ENCODE measurements at regions not wholly inside any gene's neighbourhood (a gene's known extent, or its start where the extent isn't known, plus 50 kb on each side); places are given as distances from the start of the nearest gene placed in this dataset.

DNA sequence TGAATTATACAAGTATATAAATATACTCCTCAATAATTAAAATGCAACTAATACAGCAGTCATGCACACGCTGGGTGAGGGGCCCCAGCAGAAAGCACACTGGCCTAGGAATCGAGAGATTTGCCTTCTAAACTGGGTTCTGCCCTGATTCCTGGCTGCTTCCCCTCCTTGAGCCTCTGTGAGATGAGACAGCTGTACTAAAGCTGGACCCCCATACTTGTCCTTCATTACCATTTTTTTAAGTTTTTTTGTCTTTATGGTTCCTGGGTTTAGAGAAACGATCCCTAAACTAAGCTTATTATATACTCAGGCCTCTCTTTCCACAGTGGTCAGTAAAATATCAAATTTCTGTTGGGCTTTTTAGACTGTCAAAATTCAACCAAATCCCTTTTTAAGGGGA is 195.1 kb upstream of the DYNLRB2 start:
- H3K4me3 ChIP-seq (ENCODE audit: insufficient read depth, low read length, poor library complexity, severe bottlenecking), result no peak overlapping the region
- H3K4me2 ChIP-seq (ENCODE audit: low read depth, low read length, poor library complexity, severe bottlenecking), result no peak overlapping the region
- H3K36me3 ChIP-seq (ENCODE audit: low read length), result no peaks in the 10 kb centered on the region
- no peak overlapping the region for H3K27ac ChIP-seq (ENCODE audit: low read depth, low read length)
- no peaks in the 10 kb centered on the region for H3K79me2 ChIP-seq (ENCODE audit: insufficient read depth, low read length)
- no peaks in the 10 kb centered on the region for H3F3A ChIP-seq (ENCODE audit: insufficient read depth)
- no peaks in the 10 kb centered on the region for H3K27me3 ChIP-seq (ENCODE audit: low read length)
- H4K20me1 ChIP-seq (ENCODE audit: low read depth, low read length), result no peaks in the 10 kb centered on the region
- no peak overlapping the region for H3K9ac ChIP-seq (ENCODE audit: low read length)
- no peak overlapping the region for H2AFZ ChIP-seq (ENCODE audit: low read depth, low read length, severe bottlenecking)
- no peak for TF ChIP-seq EZH2phosphoT487 (conservative IDR thresholded peaks at IDR 0.05; ENCODE audit: low read length)
- TF ChIP-seq, protein P1, sequence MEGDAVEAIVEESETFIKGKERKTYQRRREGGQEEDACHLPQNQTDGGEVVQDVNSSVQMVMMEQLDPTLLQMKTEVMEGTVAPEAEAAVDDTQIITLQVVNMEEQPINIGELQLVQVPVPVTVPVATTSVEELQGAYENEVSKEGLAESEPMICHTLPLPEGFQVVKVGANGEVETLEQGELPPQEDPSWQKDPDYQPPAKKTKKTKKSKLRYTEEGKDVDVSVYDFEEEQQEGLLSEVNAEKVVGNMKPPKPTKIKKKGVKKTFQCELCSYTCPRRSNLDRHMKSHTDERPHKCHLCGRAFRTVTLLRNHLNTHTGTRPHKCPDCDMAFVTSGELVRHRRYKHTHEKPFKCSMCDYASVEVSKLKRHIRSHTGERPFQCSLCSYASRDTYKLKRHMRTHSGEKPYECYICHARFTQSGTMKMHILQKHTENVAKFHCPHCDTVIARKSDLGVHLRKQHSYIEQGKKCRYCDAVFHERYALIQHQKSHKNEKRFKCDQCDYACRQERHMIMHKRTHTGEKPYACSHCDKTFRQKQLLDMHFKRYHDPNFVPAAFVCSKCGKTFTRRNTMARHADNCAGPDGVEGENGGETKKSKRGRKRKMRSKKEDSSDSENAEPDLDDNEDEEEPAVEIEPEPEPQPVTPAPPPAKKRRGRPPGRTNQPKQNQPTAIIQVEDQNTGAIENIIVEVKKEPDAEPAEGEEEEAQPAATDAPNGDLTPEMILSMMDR (IDR thresholded peaks at IDR 0.05; ENCODE audit: insufficient read depth, low read length, poor library complexity, severe bottlenecking), result no peak
- H3K9me2 ChIP-seq (replicated peaks; ENCODE audit: insufficient read depth, low read length), result no peaks in the 10 kb centered on the region
- no peaks in the 10 kb centered on the region for H3K9me3 ChIP-seq (ENCODE audit: insufficient read depth, low read length)

DNA sequence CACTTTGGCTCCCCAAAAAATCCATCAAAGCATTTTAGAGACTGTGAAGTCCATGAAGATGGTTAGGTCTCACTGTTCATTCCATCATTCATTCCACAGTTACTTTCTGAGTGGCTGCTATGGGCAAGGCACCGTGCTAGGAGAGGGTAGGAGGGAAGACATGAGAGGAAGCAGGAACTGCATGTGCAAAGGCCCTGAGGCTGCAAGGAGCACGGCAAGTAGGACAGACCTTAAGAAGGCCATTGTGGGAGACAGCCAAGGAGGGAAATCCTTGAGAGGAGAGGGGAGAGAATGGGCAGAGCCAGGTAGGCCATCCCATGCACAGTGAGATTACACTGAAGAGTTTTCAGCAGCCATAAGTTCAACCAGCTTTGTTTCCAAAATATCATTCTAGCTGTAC is 196.2 kb upstream of the DYNLRB2 start:
- Histone ChIP-seq H3K4me3 (ENCODE audit: insufficient read depth, low read length, poor library complexity, severe bottlenecking) (no peak overlapping the region), H3K9ac (ENCODE audit: low read length) (no peak overlapping the region), H4K20me1 (ENCODE audit: low read depth, low read length) (no peaks in the 10 kb centered on the region), H3K27me3 (ENCODE audit: low read length) (no peaks in the 10 kb centered on the region), H3K4me2 (ENCODE audit: low read depth, low read length, poor library complexity, severe bottlenecking) (no peak overlapping the region), H3K9me3 (ENCODE audit: insufficient read depth, low read length) (no peaks in the 10 kb centered on the region), H3F3A (ENCODE audit: insufficient read depth) (no peaks in the 10 kb centered on the region), H3K79me2 (ENCODE audit: insufficient read depth, low read length) (no peaks in the 10 kb centered on the region), H3K27ac (ENCODE audit: low read depth, low read length) (no peak overlapping the region), H3K9me2 (replicated peaks; ENCODE audit: insufficient read depth, low read length) (no peaks in the 10 kb centered on the region), H2AFZ (ENCODE audit: low read depth, low read length, severe bottlenecking) (no peak overlapping the region), H3K36me3 (ENCODE audit: low read length) (no peaks in the 10 kb centered on the region)
- no peak for TF ChIP-seq EZH2phosphoT487 (conservative IDR thresholded peaks at IDR 0.05; ENCODE audit: low read length)
- TF ChIP-seq, protein P1 (IDR thresholded peaks at IDR 0.05; ENCODE audit: insufficient read depth, low read length, poor library complexity, severe bottlenecking), result no peak

DNA sequence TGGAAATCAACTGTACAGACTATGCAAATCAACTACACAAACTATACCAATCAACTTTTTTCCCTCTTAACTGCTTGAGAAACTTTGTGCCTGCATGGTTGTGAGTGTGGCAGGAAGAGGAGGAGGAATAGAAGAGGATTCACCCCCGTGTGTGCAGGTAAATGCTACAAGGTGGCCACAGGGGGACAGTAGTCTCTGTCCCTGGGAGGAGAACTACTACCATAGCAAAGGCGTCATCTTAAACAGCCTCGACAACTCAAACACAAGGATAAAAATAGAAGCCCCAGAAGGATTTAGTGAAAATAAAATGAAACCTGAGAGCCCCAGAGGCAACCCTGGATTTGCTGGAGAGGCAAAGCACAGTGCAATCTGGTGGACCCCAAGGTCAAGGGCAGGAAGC is 199.5 kb upstream of the DYNLRB2 start:
- Histone ChIP-seq H3K9me3 (ENCODE audit: insufficient read depth, low read length) (no peaks in the 10 kb centered on the region), H4K20me1 (ENCODE audit: low read depth, low read length) (no peaks in the 10 kb centered on the region), H3K9ac (ENCODE audit: low read length) (no peak overlapping the region), H3K9me2 (replicated peaks; ENCODE audit: insufficient read depth, low read length) (no peaks in the 10 kb centered on the region), H3K4me3 (ENCODE audit: insufficient read depth, low read length, poor library complexity, severe bottlenecking) (no peak overlapping the region), H3K79me2 (ENCODE audit: insufficient read depth, low read length) (no peaks in the 10 kb centered on the region), H2AFZ (ENCODE audit: low read depth, low read length, severe bottlenecking) (no peak overlapping the region), H3K27ac (ENCODE audit: low read depth, low read length) (no peak overlapping the region), H3K27me3 (ENCODE audit: low read length) (no peaks in the 10 kb centered on the region), H3K4me2 (ENCODE audit: low read depth, low read length, poor library complexity, severe bottlenecking) (no peak overlapping the region), H3F3A (ENCODE audit: insufficient read depth) (no peaks in the 10 kb centered on the region), H3K36me3 (ENCODE audit: low read length) (no peaks in the 10 kb centered on the region)
- TF ChIP-seq EZH2phosphoT487 (conservative IDR thresholded peaks at IDR 0.05; ENCODE audit: low read length), result no peak
- TF ChIP-seq, protein P1 (IDR thresholded peaks at IDR 0.05; ENCODE audit: insufficient read depth, low read length, poor library complexity, severe bottlenecking), result no peak

All from SU-DHL-6 (cell line).